ENCODE measurements at regions not wholly inside any gene's neighbourhood (a gene's known extent, or its start where the extent isn't known, plus 50 kb on each side); places are given as distances from the start of the nearest gene placed in this dataset.

GRCh38 chr5:158049459-158049858 lies 190.5 kb upstream of the CLINT1 start:
- TF ChIP-seq CTCF (IDR thresholded peaks at IDR 0.05; ENCODE audit: low read length) (no peak), EZH2phosphoT487 (IDR thresholded peaks at IDR 0.05; ENCODE audit: low read length) (no peak)

All from MM.1S (cell line).